ENCODE measurements at regions not wholly inside any gene's neighbourhood (a gene's known extent, or its start where the extent isn't known, plus 50 kb on each side); places are given as distances from the start of the nearest gene placed in this dataset.

DNA sequence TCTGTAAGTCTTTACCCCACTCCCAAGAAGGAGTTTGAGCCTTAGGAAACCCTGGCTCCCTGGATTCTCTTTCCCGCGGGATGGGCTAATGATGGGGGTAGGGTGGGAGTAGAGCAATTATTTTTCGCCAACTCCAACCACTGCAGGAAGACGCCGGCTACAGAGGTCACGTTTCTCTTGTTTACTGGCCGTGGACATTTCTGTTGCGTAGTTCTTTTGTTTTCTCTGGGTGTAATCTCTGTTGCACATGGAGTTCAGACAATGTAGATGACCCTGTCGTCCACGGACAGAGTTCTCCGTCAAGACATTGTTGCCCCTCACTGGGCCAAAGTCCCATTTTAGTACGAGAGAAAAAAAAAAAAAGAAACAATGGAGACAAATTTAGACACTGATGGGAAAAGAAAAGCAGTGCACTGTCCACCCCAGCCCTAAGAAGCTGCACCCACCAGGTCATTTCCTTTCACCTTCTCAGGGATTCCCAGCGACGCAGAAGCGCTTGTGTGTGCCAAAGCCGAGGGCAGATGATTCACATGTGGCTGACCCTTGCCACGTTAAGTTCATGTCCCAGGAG lies 133.9 kb upstream of the ARGLU1 start:
- no peak for TF ChIP-seq CTCF (IDR thresholded peaks at IDR 0.05)
- no peak for TF ChIP-seq POLR2A (IDR thresholded peaks at IDR 0.05)
